HFF-Myc (cell line): ENCODE measurements at regions not wholly inside any gene's neighbourhood (a gene's known extent, or its start where the extent isn't known, plus 50 kb on each side); places are given as distances from the start of the nearest gene placed in this dataset.

ENCODE experiments used
- DNase-seq: peaks from one replicate; pipeline ENCODE4 v3.0.0-alpha.2; 2011; ENCODE audit warnings: low read depth; ENCODE audit errors: extremely low read depth
- H3K4me3 ChIP-seq: replicated peaks from 2 replicates; pipeline ENCODE4 v1.5.1; 2011; ENCODE audit warnings: low read depth, mild to moderate bottlenecking, control low read depth, low read length
- TF ChIP-seq, protein P1 (sequence below): IDR thresholded peaks from 2 replicates; pipeline ENCODE4 v1.5.1; 2012; ENCODE audit warnings: mild to moderate bottlenecking, low read depth, low read length, control low read depth; ENCODE audit errors: missing control alignments

DNA sequence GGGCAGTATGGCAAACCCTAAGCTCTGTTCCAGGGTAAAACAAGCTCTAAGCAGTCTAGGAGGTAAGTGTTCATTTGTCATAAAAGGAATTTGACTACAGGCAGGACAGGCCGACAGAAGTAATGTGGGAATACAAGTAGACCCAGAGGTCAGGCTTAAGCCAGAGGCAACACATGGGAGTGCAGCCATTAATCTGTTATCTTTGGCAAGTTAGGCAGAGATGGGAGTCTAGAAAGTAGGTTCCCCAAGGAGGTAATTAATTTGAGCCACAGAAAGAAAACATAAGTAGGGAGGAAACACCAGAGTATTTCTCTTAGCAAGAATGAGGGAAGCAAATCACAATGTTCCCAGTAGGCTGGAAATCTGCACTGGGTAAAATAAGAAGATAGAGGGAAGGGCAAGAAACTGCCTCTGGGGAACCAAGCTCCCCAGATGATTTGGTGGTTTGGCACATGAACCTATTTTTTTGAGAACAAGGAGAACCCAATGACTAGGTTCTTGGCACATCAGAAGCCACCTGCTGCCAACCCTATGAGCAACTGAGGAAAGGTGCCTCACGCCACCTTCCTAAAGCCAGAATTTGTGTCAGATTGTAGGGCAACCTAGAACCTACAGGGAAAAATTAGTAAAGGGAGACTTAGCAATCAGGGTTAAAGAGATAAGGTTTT is 636.4 kb upstream of the PLXNA2 start:
- no peak for DNase-seq
- no peak overlapping the region for H3K4me3 ChIP-seq
- TF ChIP-seq, protein P1, sequence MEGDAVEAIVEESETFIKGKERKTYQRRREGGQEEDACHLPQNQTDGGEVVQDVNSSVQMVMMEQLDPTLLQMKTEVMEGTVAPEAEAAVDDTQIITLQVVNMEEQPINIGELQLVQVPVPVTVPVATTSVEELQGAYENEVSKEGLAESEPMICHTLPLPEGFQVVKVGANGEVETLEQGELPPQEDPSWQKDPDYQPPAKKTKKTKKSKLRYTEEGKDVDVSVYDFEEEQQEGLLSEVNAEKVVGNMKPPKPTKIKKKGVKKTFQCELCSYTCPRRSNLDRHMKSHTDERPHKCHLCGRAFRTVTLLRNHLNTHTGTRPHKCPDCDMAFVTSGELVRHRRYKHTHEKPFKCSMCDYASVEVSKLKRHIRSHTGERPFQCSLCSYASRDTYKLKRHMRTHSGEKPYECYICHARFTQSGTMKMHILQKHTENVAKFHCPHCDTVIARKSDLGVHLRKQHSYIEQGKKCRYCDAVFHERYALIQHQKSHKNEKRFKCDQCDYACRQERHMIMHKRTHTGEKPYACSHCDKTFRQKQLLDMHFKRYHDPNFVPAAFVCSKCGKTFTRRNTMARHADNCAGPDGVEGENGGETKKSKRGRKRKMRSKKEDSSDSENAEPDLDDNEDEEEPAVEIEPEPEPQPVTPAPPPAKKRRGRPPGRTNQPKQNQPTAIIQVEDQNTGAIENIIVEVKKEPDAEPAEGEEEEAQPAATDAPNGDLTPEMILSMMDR, result no peak

DNA sequence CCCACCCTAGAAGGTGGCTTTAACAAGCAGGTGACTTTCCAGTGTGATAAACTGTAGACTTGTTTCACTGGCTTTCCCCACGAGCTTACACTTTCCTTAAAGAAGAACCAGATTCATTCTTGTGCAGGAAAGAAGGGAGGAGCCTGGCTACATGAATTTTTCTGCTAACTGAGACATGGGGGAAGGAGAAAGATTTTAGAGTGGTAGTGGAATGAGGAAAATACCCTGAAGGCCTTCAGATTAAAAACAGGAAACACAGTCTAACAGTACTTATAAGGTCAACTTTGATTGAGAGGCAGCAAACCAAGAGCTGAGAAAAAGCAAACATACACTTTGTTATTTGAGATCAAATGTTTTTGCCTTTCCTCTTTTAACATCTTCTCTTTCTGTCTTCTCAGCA is 640.9 kb upstream of the PLXNA2 start:
- TF ChIP-seq, protein P1, result no peak
- no peak for DNase-seq
- H3K4me3 ChIP-seq, result no peak overlapping the region

DNA sequence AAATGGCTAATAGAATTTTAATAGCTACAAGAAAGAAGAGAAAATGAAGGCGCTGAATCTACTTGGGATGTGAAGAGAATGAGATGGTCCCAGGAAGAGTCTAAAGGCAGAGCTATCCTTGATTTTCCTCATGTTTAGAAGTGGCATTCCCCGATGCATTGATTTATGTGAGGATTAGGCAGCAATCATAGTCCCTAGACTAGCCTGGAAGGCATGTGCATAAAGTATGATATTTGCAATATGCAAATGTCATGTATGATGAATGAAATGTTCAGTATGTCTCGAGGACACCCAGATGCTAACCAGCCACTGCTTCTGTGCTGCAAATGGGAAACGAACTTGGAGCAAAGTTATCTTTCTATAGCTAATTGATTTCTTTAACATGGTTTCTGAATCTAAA is 641.5 kb upstream of the PLXNA2 start:
- TF ChIP-seq, protein P1, result no peak
- DNase-seq, result no peak
- H3K4me3 ChIP-seq, result no peak overlapping the region

DNA sequence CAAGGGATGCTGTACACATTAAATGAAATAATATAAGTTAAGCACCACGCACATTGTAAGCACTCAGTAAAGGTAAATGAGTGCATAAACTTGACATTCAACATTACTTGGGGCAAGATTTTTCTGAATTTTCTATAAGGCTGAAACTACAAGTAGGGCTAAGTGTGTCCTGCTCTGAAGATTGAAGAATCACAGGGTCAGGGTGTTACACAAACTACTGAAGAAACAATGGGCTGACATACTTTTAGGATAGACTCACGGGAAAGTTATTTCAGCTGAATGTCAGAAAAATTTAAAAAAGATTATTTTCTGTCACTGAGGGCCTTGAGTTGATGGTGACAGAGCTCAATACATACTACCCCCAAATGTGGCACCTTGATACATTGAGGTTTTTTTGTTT is 644.2 kb upstream of the PLXNA2 start:
- H3K4me3 ChIP-seq, result no peak overlapping the region
- DNase-seq, result no peak
- TF ChIP-seq, protein P1, result no peak

DNA sequence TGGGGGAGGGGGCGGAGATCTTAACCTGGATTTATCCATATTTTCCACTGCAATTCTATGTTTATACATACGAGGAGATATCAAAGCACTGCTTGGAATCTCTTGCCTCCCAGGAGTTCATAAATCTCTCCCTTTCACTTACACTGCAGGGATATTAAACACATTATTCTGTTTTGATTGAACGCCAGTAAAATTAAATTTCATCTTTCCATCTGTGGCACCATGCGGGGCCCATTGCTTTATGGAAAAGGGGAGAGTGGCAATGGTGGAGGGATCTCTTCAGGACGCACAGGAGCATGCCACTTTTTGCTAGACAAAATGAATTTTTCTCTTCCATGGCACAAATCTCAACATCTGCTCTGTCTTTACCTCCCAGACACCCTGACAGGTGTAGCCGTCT is 648.0 kb upstream of the PLXNA2 start:
- DNase-seq, result no peak
- no peak overlapping the region for H3K4me3 ChIP-seq
- TF ChIP-seq, protein P1, result no peak

DNA sequence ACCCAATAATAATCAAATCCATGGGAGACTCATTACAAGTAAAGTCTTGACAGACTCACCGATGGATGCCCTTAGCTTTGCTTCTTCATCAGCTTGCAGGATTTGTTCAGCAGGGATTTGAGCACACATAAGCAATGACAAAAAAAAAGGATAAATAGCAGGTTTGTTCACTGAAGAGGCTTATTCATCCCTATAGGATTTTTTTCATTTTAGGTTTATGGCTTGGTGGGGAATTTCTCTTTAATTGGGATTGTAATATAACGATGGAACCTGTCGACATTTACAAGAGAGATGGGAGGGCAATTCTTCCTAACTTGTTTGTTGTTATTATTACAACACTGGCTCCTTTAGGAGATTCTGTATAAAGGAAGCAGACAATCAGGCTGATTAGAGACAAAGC is 649.1 kb upstream of the PLXNA2 start:
- no peak overlapping the region for H3K4me3 ChIP-seq
- DNase-seq, result no peak
- TF ChIP-seq, protein P1, result no peak

DNA sequence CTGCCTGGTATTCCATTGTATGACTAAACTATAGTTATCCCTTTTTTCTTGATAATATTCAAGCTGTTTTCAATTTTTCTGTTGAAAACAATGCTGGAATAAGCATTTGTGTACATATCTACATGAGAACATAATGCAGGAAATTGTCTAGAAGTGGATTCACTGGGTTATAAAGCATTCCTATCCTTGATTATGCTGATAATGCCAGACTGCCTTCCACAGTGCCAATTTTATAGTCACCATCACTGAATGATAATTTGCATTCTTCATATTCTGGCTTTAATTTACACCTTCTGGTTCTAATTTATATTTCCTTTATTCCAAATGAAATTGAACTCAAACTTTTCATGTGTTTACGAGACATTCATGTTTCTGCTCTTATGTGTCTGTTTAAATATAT is 651.0 kb upstream of the PLXNA2 start:
- H3K4me3 ChIP-seq, result no peak overlapping the region
- no peak for DNase-seq
- TF ChIP-seq, protein P1, result no peak
